Transverse colon (tissue), 4 donors: ENCODE measurements at regions not wholly inside any gene's neighbourhood (a gene's known extent, or its start where the extent isn't known, plus 50 kb on each side); places are given as distances from the start of the nearest gene placed in this dataset.

Source experiments
- DNase-seq: peaks from one replicate; pipeline ENCODE4 v3.0.0-alpha.2; 2019
- H3K27ac ChIP-seq, 4 donors: fragments of 200-600 bp; sonication (generic); 2 replicates each; pipeline ENCODE4 v1.5.1; 2016 to 2018; ENCODE audit warnings: inconsistent platforms in 4 of 4
- H3K27me3 ChIP-seq: fragments of 200-600 bp; sonication (generic); 2 replicates; pipeline ENCODE4 v1.5.1; 2017; ENCODE audit warnings: inconsistent platforms
- H3K36me3 ChIP-seq, 4 donors: fragments of 200-600 bp; sonication (generic); 2 replicates each; pipeline ENCODE4 v1.5.1; 2017 to 2019; ENCODE audit warnings: inconsistent platforms in 4 of 4
- H3K4me1 ChIP-seq, 4 donors: fragments of 200-600 bp; sonication (generic); 2 replicates each; pipeline ENCODE4 v1.5.1; 2017 to 2020; ENCODE audit warnings: inconsistent platforms in 4 of 4
- H3K4me3 ChIP-seq, 4 donors: fragments of 200-600 bp; sonication (generic); 1 replicate in 1 of 4; 2 replicates in 3 of 4; pipeline versions ENCODE4 v1.5.1 to v1.6.1; 2017 to 2019; ENCODE audit warnings: inconsistent platforms in 4 of 4
- H3K9me3 ChIP-seq, 2 donors: fragments of 200-600 bp; sonication (generic); 2 replicates each; pipeline ENCODE4 v1.5.1; 2017 to 2019; ENCODE audit warnings: inconsistent platforms in 2 of 2
- CTCF ChIP-seq, 5 experiments: fragments of 200-600 bp in 3 of 5; fragments of 450-650 bp in 2 of 5; sonication (generic) in 3 of 5; IDR thresholded peaks; 1 replicate in 2 of 5; 2 replicates in 3 of 5; pipeline ENCODE4 v1.5.1; 2016 to 2017; ENCODE audit warnings: antibody characterized with exemption in 5 of 5, inconsistent platforms in 3 of 5, mild to moderate bottlenecking in 2 of 5, moderate library complexity in 1 of 5
- EP300 ChIP-seq: sonication (generic); formaldehyde crosslinking; IDR thresholded peaks from one replicate; pipeline ENCODE4 v1.6.1; 2017; ENCODE audit warnings: antibody characterized with exemption, low read depth
- POLR2A ChIP-seq: fragments of 450-650 bp; IDR thresholded peaks from one replicate; pipeline ENCODE4 v1.6.1; 2016; ENCODE audit warnings: antibody characterized with exemption, mild to moderate bottlenecking, moderate library complexity
- POLR2AphosphoS5 ChIP-seq, 3 donors: sonication (generic); formaldehyde crosslinking; IDR thresholded peaks; one replicate each; pipeline ENCODE4 v1.6.1; 2016; ENCODE audit warnings: antibody characterized with exemption in 3 of 3
- WGBS, 2 donors: methylation state at CpG; one replicate each; pipeline ENCODE4 v1.1.5; 2018; ENCODE audit warnings: low coverage in 1 of 2; 5-methylcytosine and 5-hydroxymethylcytosine counted together
- in situ Hi-C, 4 donors: fragments of 200-750 bp; cut with MboI; loops; one replicate each; pipeline versions ENCODE4 v1.15.0 to v1.15.1; 2017; ENCODE audit warnings: low sequenced_read_pairs in 3 of 4, low pct_ligation_motif_present in 1 of 4, low pct_unique_long_range_greater_than_20kb in 1 of 4
- intact Hi-C: fragments of 100-400 bp; cut with DNase I; formaldehyde crosslinking; loops from one replicate; pipeline ENCODE4 v1.15.1; 2023; ENCODE audit warnings: low total_unique reads

DNA sequence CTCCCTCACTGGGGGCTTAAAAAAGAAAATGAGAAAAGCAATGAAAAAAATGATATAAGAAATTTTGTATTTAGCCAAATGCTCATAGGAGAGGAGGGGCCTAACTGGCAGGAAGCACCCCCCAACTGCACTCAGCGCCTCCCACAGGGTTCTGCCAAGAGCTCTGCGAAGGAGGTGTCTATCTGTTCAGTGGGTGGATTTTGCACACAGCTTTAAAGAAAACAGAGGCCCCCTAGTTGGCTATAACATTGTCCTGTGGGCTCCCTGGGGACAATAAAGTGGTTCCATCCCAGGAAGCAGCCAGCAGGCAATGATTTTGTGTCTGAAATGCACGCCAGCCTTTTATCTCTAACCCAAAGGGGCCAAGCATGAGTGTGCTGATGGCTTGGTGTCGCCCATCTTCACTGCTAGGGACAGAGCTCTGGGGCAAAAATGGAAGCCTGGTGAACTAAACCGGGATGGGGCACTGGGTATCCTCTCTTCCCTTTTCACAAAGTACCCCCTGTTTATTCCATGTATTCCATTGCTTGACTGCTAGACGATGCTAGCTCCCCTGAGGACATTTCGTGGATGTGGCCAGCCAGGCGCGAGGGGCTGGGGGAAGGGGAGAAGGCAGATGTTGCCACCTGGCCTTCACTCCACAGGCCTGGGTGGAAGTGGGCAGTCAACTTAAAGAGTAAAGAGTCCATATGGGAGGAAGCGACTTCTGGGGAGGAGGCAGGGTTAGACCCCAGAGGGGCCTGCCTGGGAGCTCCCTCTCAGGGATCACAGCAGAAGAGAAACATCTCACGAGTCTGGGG is 205.7 kb downstream of the CYP26B1 start:
- Histone ChIP-seq H3K4me3 (no peak overlapping the region), H3K9me3 (no peaks in the 10 kb centered on the region), H3K27ac (no peak overlapping the region), H3K4me1 (peaks cover 0 to 17% (median 8%) of the 10 kb centered on the region in 4 donors), H3K36me3 (no peaks in the 10 kb centered on the region), H3K27me3 (no peaks in the 10 kb centered on the region)
- DNase-seq, result no peak
- TF ChIP-seq CTCF (IDR thresholded peaks at IDR 0.05) (no peak), POLR2AphosphoS5 (IDR thresholded peaks at IDR 0.05) (no peak), POLR2A (no peak), EP300 (no peak)
- in situ Hi-C loops, result loop anchor here in 2 of 4 donors (25.0 kb wide), 3 partner anchors 620 to 795 kb away; no protein-coding TSS in a partner anchor
- intact Hi-C loops, result no loop called here
- WGBS, 2 donors, result 80 to 100% methylated on average over 1 to 11 of the region's 11 CpGs

- TF ChIP-seq EP300 (no peak), POLR2AphosphoS5 (IDR thresholded peaks at IDR 0.05) (no peak), CTCF (IDR thresholded peaks at IDR 0.05) (no peak), POLR2A (no peak)
- Histone ChIP-seq H3K4me1 (peaks cover 0 to 20% (median 8%) of the 10 kb centered on the region in 4 donors), H3K36me3 (no peaks in the 10 kb centered on the region), H3K27me3 (no peaks in the 10 kb centered on the region), H3K27ac (peak overlapping the region in 1 of 4 donors; percentile 14), H3K4me3 (no peak overlapping the region), H3K9me3 (no peaks in the 10 kb centered on the region)
- WGBS, 2 donors, result 39 to 57% methylated on average over 5 of the region's 5 CpGs
- in situ Hi-C loops, result loop anchor here in 2 of 4 donors (25.0 kb wide), 3 partner anchors 622 to 797 kb away; no protein-coding TSS in a partner anchor
- peak; percentile 30 for DNase-seq
- intact Hi-C loops, result no loop called here
These were observed 207.0 kb downstream of the CYP26B1 start for GRCh38 chr2:71940695-71941094.

DNA sequence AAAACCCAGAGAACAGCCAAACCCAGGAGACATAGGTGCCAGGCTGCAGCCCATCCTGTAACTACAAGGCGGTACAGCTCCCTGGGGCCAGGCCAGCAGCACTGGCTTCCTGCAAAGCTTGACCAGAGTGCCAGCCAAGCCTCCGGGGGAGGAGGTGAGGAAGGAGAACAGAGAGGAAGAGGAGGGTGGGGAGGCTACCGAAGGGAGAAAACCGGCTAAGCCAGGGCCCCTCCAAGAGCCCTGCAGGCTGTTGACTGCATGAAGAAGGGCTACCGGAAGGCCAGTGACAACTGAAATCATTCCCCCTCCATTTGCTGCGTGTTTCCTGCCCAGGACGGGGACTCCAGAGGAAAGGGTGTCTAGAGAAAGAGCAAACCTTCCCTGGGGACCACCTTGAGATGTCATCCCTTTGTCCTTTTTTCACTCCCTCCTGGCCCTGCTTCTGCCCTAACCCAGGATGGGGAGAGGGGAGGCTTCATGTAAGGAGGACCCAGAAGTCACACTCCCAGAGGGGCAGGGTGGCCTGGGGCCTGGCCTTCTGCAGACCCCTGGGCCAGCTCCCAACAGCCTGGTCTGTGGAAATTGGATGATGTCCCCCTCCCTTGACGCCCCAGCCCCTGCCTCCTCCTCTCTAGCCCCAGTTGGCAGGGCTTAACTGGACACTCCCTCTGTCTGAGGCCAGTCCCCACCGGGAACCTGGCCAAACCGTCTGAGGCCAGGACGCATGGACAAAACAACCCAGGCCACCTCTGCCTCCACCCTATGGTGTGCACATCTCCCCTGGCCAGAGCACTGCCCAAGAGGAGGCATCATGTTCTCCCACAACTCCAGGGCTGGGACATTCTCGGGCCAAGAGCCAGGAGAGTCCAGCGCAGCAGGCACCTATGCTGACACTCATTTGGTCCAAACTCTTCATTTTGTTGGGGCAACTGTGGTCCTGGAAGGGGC is 207.8 kb downstream of the CYP26B1 start:
- TF ChIP-seq POLR2A (no peak), POLR2AphosphoS5 (IDR thresholded peaks at IDR 0.05) (no peak), CTCF (IDR thresholded peaks at IDR 0.05) (no peak), EP300 (no peak)
- Histone ChIP-seq H3K9me3 (no peaks in the 10 kb centered on the region), H3K4me1 (peaks cover 0 to 23% (median 9%) of the 10 kb centered on the region in 4 donors), H3K36me3 (no peaks in the 10 kb centered on the region), H3K27me3 (no peaks in the 10 kb centered on the region), H3K27ac (peak overlapping the region in 1 of 4 donors; percentile 14), H3K4me3 (no peak overlapping the region)
- in situ Hi-C loops, result loop anchor here in 2 of 4 donors (25.0 kb wide), 3 partner anchors 622 to 797 kb away; no protein-coding TSS in a partner anchor
- peak; percentile 5 for DNase-seq
- WGBS, 2 donors, result 90% methylated on average over 2 to 11 of the region's 13 CpGs
- intact Hi-C loops, result no loop called here
